AG10803 (cell line): ENCODE measurements at regions not wholly inside any gene's neighbourhood (a gene's known extent, or its start where the extent isn't known, plus 50 kb on each side); places are given as distances from the start of the nearest gene placed in this dataset.

Experiments used
- DNase-seq: peaks from one replicate; pipeline ENCODE4 v3.0.0; 2010; ENCODE audit warnings: low read depth
- H3K4me3 ChIP-seq: 2 replicates; pipeline ENCODE4 v1.5.1; 2011; ENCODE audit warnings: mild to moderate bottlenecking, low read length, control low read depth
- TF ChIP-seq, protein P1 (sequence below): conservative IDR thresholded peaks from 2 replicates; pipeline ENCODE4 v1.5.1; 2011; ENCODE audit warnings: mild to moderate bottlenecking, low read length, control low read depth, inconsistent platforms

DNA sequence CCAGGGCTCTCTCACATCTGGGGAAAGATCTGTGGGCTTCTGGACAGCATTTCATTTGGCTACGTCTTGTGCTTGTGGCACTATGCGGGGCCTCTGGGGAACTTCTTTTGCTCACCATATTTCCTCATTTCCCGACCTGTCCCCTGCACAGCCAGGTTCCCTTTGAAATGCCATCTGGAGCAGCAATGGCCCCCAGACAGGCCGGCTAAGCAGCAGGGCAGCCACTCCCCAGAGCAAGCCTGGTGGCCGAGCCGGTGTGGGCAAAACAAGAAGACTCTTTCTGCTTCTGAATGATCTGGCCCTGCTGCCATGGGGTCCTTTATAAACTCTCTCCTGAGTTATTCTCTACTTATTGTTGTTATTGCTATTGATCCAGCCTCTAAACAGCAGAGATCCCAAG lies 190.7 kb upstream of the NECTIN1 start:
- no peak overlapping the region for H3K4me3 ChIP-seq
- TF ChIP-seq, protein P1, sequence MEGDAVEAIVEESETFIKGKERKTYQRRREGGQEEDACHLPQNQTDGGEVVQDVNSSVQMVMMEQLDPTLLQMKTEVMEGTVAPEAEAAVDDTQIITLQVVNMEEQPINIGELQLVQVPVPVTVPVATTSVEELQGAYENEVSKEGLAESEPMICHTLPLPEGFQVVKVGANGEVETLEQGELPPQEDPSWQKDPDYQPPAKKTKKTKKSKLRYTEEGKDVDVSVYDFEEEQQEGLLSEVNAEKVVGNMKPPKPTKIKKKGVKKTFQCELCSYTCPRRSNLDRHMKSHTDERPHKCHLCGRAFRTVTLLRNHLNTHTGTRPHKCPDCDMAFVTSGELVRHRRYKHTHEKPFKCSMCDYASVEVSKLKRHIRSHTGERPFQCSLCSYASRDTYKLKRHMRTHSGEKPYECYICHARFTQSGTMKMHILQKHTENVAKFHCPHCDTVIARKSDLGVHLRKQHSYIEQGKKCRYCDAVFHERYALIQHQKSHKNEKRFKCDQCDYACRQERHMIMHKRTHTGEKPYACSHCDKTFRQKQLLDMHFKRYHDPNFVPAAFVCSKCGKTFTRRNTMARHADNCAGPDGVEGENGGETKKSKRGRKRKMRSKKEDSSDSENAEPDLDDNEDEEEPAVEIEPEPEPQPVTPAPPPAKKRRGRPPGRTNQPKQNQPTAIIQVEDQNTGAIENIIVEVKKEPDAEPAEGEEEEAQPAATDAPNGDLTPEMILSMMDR, result no peak
- DNase-seq, result no peak

DNA sequence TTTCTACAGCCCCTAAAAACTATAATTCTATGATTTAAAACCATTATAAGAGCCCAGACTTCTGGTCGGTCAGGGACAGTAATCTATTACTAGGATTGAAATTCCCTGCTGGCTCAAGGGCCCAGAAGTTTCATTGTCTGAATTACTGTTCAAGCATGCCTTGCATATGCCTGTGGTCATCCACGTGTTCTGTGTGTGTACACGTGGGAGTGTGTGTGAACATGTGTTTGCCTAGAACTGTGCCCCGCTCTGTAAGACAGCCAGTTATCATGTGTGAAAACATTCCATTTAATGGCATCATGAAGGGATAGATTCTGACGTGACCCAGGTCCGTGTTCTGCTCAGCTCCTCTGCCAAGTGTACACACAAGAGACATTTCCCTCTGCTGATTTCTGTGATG lies 189.3 kb upstream of the NECTIN1 start:
- TF ChIP-seq, protein P1, result no peak
- H3K4me3 ChIP-seq, result no peak overlapping the region

DNA sequence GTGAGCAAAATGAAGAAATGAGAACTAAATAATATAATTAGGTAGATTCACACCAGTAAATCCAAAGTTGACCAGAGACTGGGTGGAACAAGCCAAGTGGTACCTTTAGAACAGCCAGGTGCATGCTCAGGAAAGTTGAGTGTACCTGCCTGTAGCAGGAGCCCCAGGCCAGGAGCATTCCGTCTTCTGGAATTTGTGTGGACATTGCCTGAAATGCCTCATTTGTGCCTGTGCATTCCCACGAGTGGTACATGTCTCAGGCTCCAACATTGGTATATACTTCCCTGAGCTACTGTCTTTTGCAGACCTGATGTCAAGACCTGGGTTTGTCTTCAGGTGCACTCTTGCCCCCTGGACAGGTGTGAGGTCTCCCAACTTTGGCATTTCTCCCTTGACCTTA lies 187.6 kb upstream of the NECTIN1 start:
- no peak overlapping the region for H3K4me3 ChIP-seq
- no peak for DNase-seq
- TF ChIP-seq, protein P1, result no peak

More for the DNA sequence above, 189.3 kb upstream of the NECTIN1 start:
- DNase-seq, result no peak

DNA sequence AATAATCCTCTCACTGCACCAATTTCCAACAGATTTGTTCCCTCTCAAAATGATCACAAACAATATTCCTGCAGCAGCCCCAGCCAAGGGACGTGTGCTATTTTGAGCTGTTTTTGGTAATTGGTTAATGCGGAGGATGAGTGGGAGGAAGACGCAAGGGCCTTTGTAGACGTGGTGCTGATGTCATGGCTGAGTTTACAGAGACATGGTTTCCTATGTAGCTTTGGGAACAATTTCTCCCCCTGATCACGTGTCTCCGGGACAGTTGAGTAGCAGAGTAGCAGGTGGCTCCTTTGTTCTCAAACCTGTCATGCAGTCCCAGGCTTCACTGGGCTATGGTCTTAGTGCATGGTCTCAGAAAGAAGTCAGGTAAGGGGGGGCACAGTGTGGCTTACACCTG lies 183.2 kb upstream of the NECTIN1 start:
- TF ChIP-seq, protein P1, result no peak
- H3K4me3 ChIP-seq, result no peak overlapping the region
- no peak for DNase-seq

DNA sequence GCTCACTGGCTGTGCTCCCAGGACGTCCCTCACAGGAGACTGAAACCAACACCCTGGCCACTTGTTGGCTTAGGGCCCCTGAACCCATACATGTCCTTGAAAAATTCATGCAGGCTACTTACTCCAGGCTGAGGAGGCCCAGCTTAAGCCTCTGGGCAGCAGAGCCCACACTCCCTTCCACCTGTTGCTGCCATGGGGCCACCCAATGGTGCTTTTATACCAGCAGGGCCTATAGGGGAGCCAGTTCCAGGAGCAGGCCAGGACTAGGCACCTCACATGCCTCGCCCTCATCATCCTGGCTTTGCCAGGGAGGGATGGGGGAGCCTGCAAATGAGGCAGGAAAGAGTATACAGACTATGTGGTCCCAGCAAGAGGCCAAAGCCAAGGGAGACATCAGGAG lies 181.7 kb upstream of the NECTIN1 start:
- DNase-seq, result no peak
- no peak overlapping the region for H3K4me3 ChIP-seq
- TF ChIP-seq, protein P1, result no peak

DNA sequence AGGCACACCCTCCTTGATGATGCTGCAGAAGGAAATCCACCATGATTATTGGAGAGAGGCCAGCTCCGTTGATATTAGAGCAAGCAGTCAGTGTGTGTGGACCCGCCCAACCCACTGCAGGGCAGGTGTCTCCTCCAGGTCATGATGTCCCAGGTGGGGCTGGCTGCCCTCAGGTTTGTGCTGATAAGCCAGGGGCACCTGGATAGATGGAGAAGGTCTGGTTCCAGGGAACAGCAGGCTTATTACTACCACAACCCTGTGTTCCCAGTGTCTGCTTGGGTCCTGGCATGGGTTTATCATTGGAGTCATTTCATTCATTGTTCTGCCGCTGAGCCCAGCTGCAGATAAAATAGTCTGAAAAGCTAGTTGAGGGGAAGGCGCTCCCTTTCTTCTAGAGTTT lies 181.1 kb upstream of the NECTIN1 start:
- TF ChIP-seq, protein P1, result no peak
- H3K4me3 ChIP-seq, result no peak overlapping the region
- no peak for DNase-seq

DNA sequence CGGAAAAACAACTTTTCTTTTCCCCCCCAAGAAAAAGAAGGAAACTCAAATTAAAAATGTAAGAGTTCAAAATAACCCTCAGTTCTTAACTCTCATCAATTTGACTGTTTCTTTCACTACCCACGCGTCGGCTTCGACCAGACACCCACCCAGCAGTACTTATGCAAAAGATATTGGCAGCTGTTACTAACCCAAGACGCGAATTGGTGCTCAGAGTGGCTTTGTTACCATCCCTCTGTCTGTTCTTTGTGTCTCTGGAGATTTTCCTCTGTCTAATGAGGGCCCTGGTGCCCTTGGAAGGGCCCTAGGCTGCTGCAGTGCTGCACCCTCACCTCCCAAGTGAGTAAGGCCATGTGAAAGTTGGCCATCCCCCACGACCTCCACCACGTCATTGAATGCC lies 180.5 kb upstream of the NECTIN1 start:
- no peak for DNase-seq
- TF ChIP-seq, protein P1, result no peak
- no peak overlapping the region for H3K4me3 ChIP-seq
